K562 (cell line): ENCODE measurements at regions not wholly inside any gene's neighbourhood (a gene's known extent, or its start where the extent isn't known, plus 50 kb on each side); places are given as distances from the start of the nearest gene placed in this dataset.

Experiments
- ATAC-seq: fragments of 200-7000 bp; cut with Tn5 transposase; 3 replicates; pipeline ENCODE4 v1.9.1; 2020; ENCODE audit warnings: moderate library complexity
- BruUV-seq: library from RNA; stranded (reverse); fragments of 400-500 nt; replicated peaks from 2 replicates; lab custom pipeline; 2021; lab: Mats Ljungman, UMichigan
- CTCF ChIA-PET: fragments of 300-600 bp; formaldehyde crosslinking; extraction: SDS; loops from one replicate; lab custom pipeline; 2021; ENCODE audit warnings: low intra/inter-chr PET ratio; lab: Yijun Ruan, JAX
- POLR2A ChIA-PET: fragments of 300-600, 350-650 bp; sonication (Branson Sonifier 250); formaldehyde crosslinking; extraction: SDS; loops from one replicate; lab custom pipeline; 2021; ENCODE audit warnings: antibody characterized with exemption, inconsistent platforms; lab: Yijun Ruan, JAX
- DNase-seq, 4 experiments: peaks; one replicate each; pipeline versions ENCODE4 v3.0.0 to v3.0.0-alpha.2; 2011 to 2018; ENCODE audit warnings: low spot score in 3 of 4, mixed read lengths in 3 of 4; ENCODE audit errors: extremely low read depth in 1 of 4
- FAIRE-seq: peaks from 2 replicates; lab custom pipeline; 2011; peaks lifted over from hg19 to GRCh38; lab: Jason Lieb, UNC
- H2AFZ ChIP-seq: 2 replicates; pipeline ENCODE4 v1.6.0; 2011; ENCODE audit warnings: low read depth, low read length, control low read depth, inconsistent platforms
- H3K27ac ChIP-seq: fragments of 200-600 bp; 3 replicates; pipeline ENCODE4 v1.8.0; 2011; ENCODE audit warnings: low read depth, mild to moderate bottlenecking, control low read depth, inconsistent platforms, low read length, moderate library complexity, mixed read lengths; ENCODE audit errors: extremely low read depth
- H3K27me3 ChIP-seq, 2 experiments: fragments of 300-600 bp in 1 of 2; 2 replicates in 1 of 2; 3 replicates in 1 of 2; pipeline versions ENCODE4 v1.6.0 to v1.8.0; 2011; ENCODE audit warnings: inconsistent platforms in 2 of 2, low read length in 2 of 2, mild to moderate bottlenecking in 1 of 2, mixed read lengths in 1 of 2, moderate library complexity in 1 of 2; ENCODE audit not compliant: control insufficient read depth in 2 of 2, insufficient read depth in 2 of 2
- H3K36me3 ChIP-seq: fragments of 300-600 bp; 3 replicates; pipeline ENCODE4 v1.8.0; 2011; ENCODE audit warnings: mild to moderate bottlenecking, low read length, inconsistent platforms; ENCODE audit not compliant: control insufficient read depth, insufficient read depth
- H3K4me1 ChIP-seq, 2 experiments: fragments of 200-600 bp in 1 of 2; replicated peaks in 1 of 2; 2 replicates in 1 of 2; 3 replicates in 1 of 2; pipeline versions ENCODE4 v1.5.1 to v1.8.0; 2011; ENCODE audit warnings: inconsistent platforms in 2 of 2, low read length in 2 of 2, mild to moderate bottlenecking in 1 of 2, mixed read lengths in 1 of 2, moderate library complexity in 1 of 2; ENCODE audit not compliant: control insufficient read depth in 2 of 2, insufficient read depth in 2 of 2
- H3K4me2 ChIP-seq: 2 replicates; pipeline ENCODE4 v1.6.1; 2011; ENCODE audit warnings: low read length, control low read depth, inconsistent platforms, mixed read lengths; ENCODE audit not compliant: insufficient read depth
- H3K4me3 ChIP-seq: fragments of 200-600 bp; sonication (generic), shearing (Covaris generic); 2 replicates; pipeline ENCODE4 v1.5.1; 2016; ENCODE audit warnings: control low read depth, inconsistent platforms
- H3K79me2 ChIP-seq: fragments of 200-600 bp; 3 replicates; pipeline ENCODE4 v1.8.0; 2011; ENCODE audit warnings: low read length, inconsistent platforms; ENCODE audit not compliant: control insufficient read depth, insufficient read depth
- H3K9ac ChIP-seq, 2 experiments: 2 replicates each; pipeline versions ENCODE4 v1.6.0 to v1.6.1; 2011; ENCODE audit warnings: low read depth in 2 of 2, low read length in 2 of 2, control low read depth in 1 of 2, inconsistent platforms in 1 of 2, mild to moderate bottlenecking in 1 of 2, mixed read lengths in 1 of 2; ENCODE audit not compliant: insufficient read depth in 1 of 2
- H3K9me1 ChIP-seq: one replicate; pipeline ENCODE4 v1.6.0; 2011; ENCODE audit warnings: inconsistent platforms, mild to moderate bottlenecking, low read length, moderate library complexity; ENCODE audit not compliant: control insufficient read depth, insufficient read depth
- H3K9me3 ChIP-seq: replicated peaks from 2 replicates; pipeline ENCODE4 v1.5.1; 2011; ENCODE audit warnings: low read depth, low read length, inconsistent platforms; ENCODE audit not compliant: control insufficient read depth, insufficient read depth
- H4K20me1 ChIP-seq: replicated peaks from 2 replicates; pipeline ENCODE4 v1.6.1; 2011; ENCODE audit warnings: low read length, inconsistent platforms, mixed read lengths; ENCODE audit not compliant: control insufficient read depth, insufficient read depth
- CUX1 ChIP-seq: fragments of 200-800 bp; sonication (Bioruptor generic); IDR thresholded peaks from 2 replicates; pipeline ENCODE4 v1.6.1; 2016; ENCODE audit warnings: missing genetic modification characterization, missing compliant biosample characterization
- ETV5 ChIP-seq: sonication (generic); formaldehyde crosslinking; IDR thresholded peaks from 2 replicates; pipeline ENCODE4 v1.4.0; 2020; ENCODE audit warnings: low read depth, mild to moderate bottlenecking, missing genetic modification reagents
- HINFP ChIP-seq: fragments of 450-650 bp; conservative IDR thresholded peaks from 2 replicates; pipeline ENCODE4 v1.6.1; 2016; ENCODE audit warnings: missing genetic modification characterization, low read depth, mild to moderate bottlenecking, control low read depth, missing compliant biosample characterization
- RFX1 ChIP-seq: fragments of 450-650 bp; IDR thresholded peaks from 2 replicates; pipeline ENCODE4 v1.6.1; 2016; ENCODE audit warnings: mild to moderate bottlenecking, moderate library complexity
- TAF9B ChIP-seq: fragments of 450-650 bp; IDR thresholded peaks from 2 replicates; pipeline ENCODE4 v1.6.1; 2018; ENCODE audit warnings: mild to moderate bottlenecking; ENCODE audit not compliant: partially characterized antibody
- ZFP91 ChIP-seq: sonication (generic); formaldehyde crosslinking; IDR thresholded peaks from 2 replicates; pipeline ENCODE4 v1.8.0; 2022; ENCODE audit warnings: mild to moderate bottlenecking, missing genetic modification reagents
- WGBS: fragments of 100-300 bp; shearing (Covaris generic); methylation state at CpG from one replicate; pipeline ENCODE4 v1.1.6; 2016; ENCODE audit warnings: low coverage, mixed read lengths; ENCODE audit not compliant: insufficient coverage; ENCODE audit errors: missing lambda C conversion rate; 5-methylcytosine and 5-hydroxymethylcytosine counted together
- in situ Hi-C: fragments of 300-500 bp; cut with MboI; formaldehyde crosslinking; loops from 4 replicates; pipeline ENCODE4 v1.15.0; 2018; ENCODE audit warnings: inconsistent platforms, mixed read lengths
- intact Hi-C: fragments of 100-400 bp; cut with micrococcal nuclease; formaldehyde crosslinking; loops from 2 replicates; pipeline ENCODE4 v1.14.2; 2022

GRCh38 chr11:57935402-57936049 lies 88.2 kb upstream of the OR9Q1 start:
- Histone ChIP-seq H3K4me2 (no peak overlapping the region), H3K4me3 (no peak overlapping the region), H3K9ac (no peak overlapping the region), H3K27ac (no peak overlapping the region), H3K4me1 (no peaks in the 10 kb centered on the region), H4K20me1 (0 out of 2 replicates have a peak, but pooled peaks cover 3% of the 10 kb centered on the region), H3K79me2 (no peaks in the 10 kb centered on the region), H3K27me3 (peaks cover 4 to 13% of the 10 kb centered on the region in 2 experiments; a peak in 3 of 5 replicates), H3K9me3 (no peaks in the 10 kb centered on the region), H3K36me3 (no peaks in the 10 kb centered on the region), H2AFZ (no peak overlapping the region), H3K9me1 (no peaks in the 10 kb centered on the region)
- ChIA-PET CTCF (no interaction called here), POLR2A (no interaction called here)
- BruUV-seq = no TSS peak
- no peak for FAIRE-seq
- intact Hi-C loops (no loop called here), in situ Hi-C loops (no loop called here)
- no peak for ATAC-seq
- no peak for DNase-seq
- TF ChIP-seq ETV5 (CRISPR knock-in tag) = no peak
- no peak for TF ChIP-seq HINFP (tag)
- TF ChIP-seq TAF9B = no peak
- TF ChIP-seq ZFP91 (CRISPR knock-in tag) = no peak
- no peak for TF ChIP-seq CUX1 (CRISPR knock-in tag)
- TF ChIP-seq RFX1 = 0 out of 2 replicates have a peak, but pooled peaks have one; percentile 11
- WGBS = 0% methylated on average over 4 of the region's 4 CpGs
